Colonic mucosa (tissue), 4 donors: ENCODE measurements at regions not wholly inside any gene's neighbourhood (a gene's known extent, or its start where the extent isn't known, plus 50 kb on each side); places are given as distances from the start of the nearest gene placed in this dataset.

Experiments used
- DNase-seq: peaks from one replicate; pipeline ENCODE4 v3.0.0-alpha.2; 2020
- H3K27ac ChIP-seq: fragments of 200-600 bp; one replicate; pipeline ENCODE4 v1.8.0; 2021
- H3K27me3 ChIP-seq: fragments of 200-600 bp; one replicate; pipeline ENCODE4 v1.8.0; 2021
- H3K36me3 ChIP-seq: fragments of 200-600 bp; one replicate; pipeline ENCODE4 v1.8.0; 2021
- H3K4me1 ChIP-seq: fragments of 200-600 bp; one replicate; pipeline ENCODE4 v1.8.0; 2021; ENCODE audit warnings: mild to moderate bottlenecking
- H3K4me3 ChIP-seq: fragments of 200-600 bp; one replicate; pipeline ENCODE4 v1.8.0; 2021
- H3K9ac ChIP-seq, 2 donors: one replicate each; pipeline ENCODE4 v1.7.0; 2013; ENCODE audit warnings: control low read depth in 2 of 2, low read depth in 2 of 2, low read length in 2 of 2
- H3K9me3 ChIP-seq: fragments of 200-600 bp; one replicate; pipeline ENCODE4 v1.8.0; 2021
- intact Hi-C: fragments of 100-400 bp; cut with DNase I; formaldehyde crosslinking; loops from one replicate; pipeline ENCODE4 v1.14.1; 2022
- TF ChIP-seq, protein P1 (sequence below): fragments of 200-600 bp; IDR thresholded peaks from one replicate; pipeline ENCODE4 v1.8.0; 2022; ENCODE audit warnings: antibody characterized with exemption, mild to moderate bottlenecking
- donor health status: healthy.
- donor health status: DM: no; HTN: no; CAD: no.
- donor health status: DM: no; HTN: no; CAD: no.

- H3K9ac ChIP-seq = no peak overlapping the region
- H3K9me3 ChIP-seq = no peaks in the 10 kb centered on the region
- no peak overlapping the region for H3K4me3 ChIP-seq
- H3K4me1 ChIP-seq = no peaks in the 10 kb centered on the region
- no peak for DNase-seq
- H3K27ac ChIP-seq = no peak overlapping the region
- no peaks in the 10 kb centered on the region for H3K36me3 ChIP-seq
- intact Hi-C loops = no loop called here
- H3K27me3 ChIP-seq = no peaks in the 10 kb centered on the region
- TF ChIP-seq, protein P1, sequence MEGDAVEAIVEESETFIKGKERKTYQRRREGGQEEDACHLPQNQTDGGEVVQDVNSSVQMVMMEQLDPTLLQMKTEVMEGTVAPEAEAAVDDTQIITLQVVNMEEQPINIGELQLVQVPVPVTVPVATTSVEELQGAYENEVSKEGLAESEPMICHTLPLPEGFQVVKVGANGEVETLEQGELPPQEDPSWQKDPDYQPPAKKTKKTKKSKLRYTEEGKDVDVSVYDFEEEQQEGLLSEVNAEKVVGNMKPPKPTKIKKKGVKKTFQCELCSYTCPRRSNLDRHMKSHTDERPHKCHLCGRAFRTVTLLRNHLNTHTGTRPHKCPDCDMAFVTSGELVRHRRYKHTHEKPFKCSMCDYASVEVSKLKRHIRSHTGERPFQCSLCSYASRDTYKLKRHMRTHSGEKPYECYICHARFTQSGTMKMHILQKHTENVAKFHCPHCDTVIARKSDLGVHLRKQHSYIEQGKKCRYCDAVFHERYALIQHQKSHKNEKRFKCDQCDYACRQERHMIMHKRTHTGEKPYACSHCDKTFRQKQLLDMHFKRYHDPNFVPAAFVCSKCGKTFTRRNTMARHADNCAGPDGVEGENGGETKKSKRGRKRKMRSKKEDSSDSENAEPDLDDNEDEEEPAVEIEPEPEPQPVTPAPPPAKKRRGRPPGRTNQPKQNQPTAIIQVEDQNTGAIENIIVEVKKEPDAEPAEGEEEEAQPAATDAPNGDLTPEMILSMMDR = no peak
These were observed 127.2 kb upstream of the AGA start for GRCh38 chr4:177569434-177569833.

DNA sequence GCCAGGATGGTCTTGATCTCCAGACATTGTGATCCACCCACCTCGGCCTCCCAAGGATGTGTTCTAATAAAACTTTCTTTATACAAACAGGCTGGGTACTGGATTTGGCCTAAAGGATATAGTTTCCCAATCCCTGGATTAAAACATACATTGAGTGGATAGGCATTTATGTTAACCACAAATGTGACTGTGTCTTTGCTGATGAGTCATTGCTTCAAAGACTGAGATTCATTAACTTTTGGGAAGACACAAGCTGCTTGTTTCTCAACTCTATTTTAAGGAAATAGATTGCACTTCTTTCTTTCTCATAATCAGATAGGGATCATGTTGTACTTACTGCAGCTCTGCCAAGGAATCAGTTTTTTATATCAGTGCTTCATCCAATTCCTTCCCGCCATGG lies 131.3 kb upstream of the AGA start:
- H3K4me1 ChIP-seq = no peaks in the 10 kb centered on the region
- no peak for DNase-seq
- TF ChIP-seq, protein P1 = no peak
- no peak overlapping the region for H3K4me3 ChIP-seq
- intact Hi-C loops = no loop called here
- no peaks in the 10 kb centered on the region for H3K27me3 ChIP-seq
- H3K36me3 ChIP-seq = no peaks in the 10 kb centered on the region
- H3K9me3 ChIP-seq = no peaks in the 10 kb centered on the region
- H3K27ac ChIP-seq = no peak overlapping the region
- no peak overlapping the region for H3K9ac ChIP-seq

DNA sequence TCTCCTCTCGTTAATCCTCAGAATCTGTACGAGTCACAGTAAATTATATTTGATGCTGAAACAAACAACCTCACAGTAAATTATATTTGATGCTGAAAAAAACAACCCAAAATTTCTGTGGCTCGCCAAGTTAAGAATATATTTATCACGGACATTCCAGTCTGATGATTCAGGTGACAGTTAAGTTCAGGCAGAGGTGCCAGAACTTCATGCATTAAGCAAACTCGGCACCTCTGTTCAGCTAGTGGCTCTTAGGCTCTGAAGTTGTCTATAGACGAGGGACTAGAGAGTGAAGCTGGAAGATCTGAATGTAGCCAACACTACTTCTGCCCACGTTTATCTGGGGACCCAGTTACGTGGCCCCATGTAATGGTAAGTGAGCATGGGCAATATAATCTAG lies 132.2 kb upstream of the AGA start:
- H3K27me3 ChIP-seq = no peaks in the 10 kb centered on the region
- H3K27ac ChIP-seq = no peak overlapping the region
- DNase-seq = no peak
- H3K9ac ChIP-seq = no peak overlapping the region
- TF ChIP-seq, protein P1 = no peak
- no peaks in the 10 kb centered on the region for H3K9me3 ChIP-seq
- intact Hi-C loops = no loop called here
- H3K4me3 ChIP-seq = no peak overlapping the region
- no peaks in the 10 kb centered on the region for H3K36me3 ChIP-seq
- H3K4me1 ChIP-seq = no peaks in the 10 kb centered on the region

DNA sequence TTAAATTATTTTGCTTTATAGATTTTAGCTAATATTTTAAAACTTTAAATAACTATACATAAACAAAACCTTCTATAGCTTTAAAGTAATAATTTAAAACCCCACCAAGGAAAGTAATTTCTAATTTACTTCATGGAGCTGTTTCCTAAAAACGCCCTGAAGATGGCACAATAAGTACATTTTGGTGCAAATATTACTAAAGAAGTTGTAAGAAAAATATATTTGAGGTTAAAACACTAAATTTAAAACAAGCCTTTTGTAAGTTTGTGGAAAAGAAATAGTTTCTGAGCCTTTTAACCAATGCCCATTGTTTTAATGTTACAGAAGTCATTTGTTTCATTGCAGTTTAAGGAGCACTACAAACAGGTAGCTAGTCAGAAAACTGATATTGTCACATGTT lies 137.4 kb upstream of the AGA start:
- TF ChIP-seq, protein P1 = no peak
- Histone ChIP-seq H3K9ac (no peak overlapping the region), H3K27me3 (no peaks in the 10 kb centered on the region), H3K4me1 (no peaks in the 10 kb centered on the region), H3K36me3 (no peaks in the 10 kb centered on the region), H3K27ac (no peak overlapping the region), H3K9me3 (no peaks in the 10 kb centered on the region), H3K4me3 (no peak overlapping the region)
- DNase-seq = no peak
- intact Hi-C loops = no loop called here

- Histone ChIP-seq H3K27me3 (no peaks in the 10 kb centered on the region), H3K36me3 (no peaks in the 10 kb centered on the region), H3K9me3 (no peaks in the 10 kb centered on the region), H3K4me1 (no peaks in the 10 kb centered on the region), H3K27ac (no peak overlapping the region), H3K9ac (no peak overlapping the region), H3K4me3 (no peak overlapping the region)
- TF ChIP-seq, protein P1 = no peak
- intact Hi-C loops = no loop called here
- no peak for DNase-seq
These were observed 140.8 kb upstream of the AGA start for GRCh38 chr4:177582992-177583391.

DNA sequence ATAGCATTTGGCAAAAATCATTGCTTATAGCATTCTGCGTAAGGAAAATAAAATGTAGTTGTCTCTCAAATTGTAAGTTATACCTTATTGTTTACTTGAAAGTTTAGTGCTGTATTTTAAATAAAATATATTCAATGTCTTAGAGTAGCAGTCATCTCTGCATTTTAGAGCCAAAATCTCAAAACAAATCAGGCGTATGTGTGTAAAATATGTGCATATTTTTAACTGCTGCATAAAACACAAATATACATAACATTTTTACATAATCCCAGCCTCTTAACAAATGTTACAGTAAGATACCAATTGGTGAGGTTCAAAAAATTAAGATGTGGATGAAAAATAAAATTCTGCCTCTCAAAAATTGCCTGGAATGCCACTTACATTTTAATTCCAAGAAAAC lies 145.8 kb upstream of the AGA start:
- no peaks in the 10 kb centered on the region for H3K4me1 ChIP-seq
- no peaks in the 10 kb centered on the region for H3K27me3 ChIP-seq
- no peaks in the 10 kb centered on the region for H3K9me3 ChIP-seq
- no peak for DNase-seq
- no peaks in the 10 kb centered on the region for H3K36me3 ChIP-seq
- no peak overlapping the region for H3K4me3 ChIP-seq
- TF ChIP-seq, protein P1 = no peak
- H3K9ac ChIP-seq = no peak overlapping the region
- intact Hi-C loops = no loop called here
- no peak overlapping the region for H3K27ac ChIP-seq
